ENCODE measurements at regions not wholly inside any gene's neighbourhood (a gene's known extent, or its start where the extent isn't known, plus 50 kb on each side); places are given as distances from the start of the nearest gene placed in this dataset.

GRCh38 chr5:145203193-145203592 lies 631.9 kb downstream of the PRELID2 start:
- Histone ChIP-seq H2AFZ (no peak overlapping the region), H3K4me1 (no peaks in the 10 kb centered on the region), H3K4me2 (ENCODE audit: low read length) (no peak overlapping the region)

GRCh38 chr5:145198525-145199260 lies 636.4 kb downstream of the PRELID2 start:
- H3K4me3 ChIP-seq (ENCODE audit: low read depth, low read length): no peak overlapping the region
- H3K79me2 ChIP-seq: no peaks in the 10 kb centered on the region
- no peaks in the 10 kb centered on the region for H3K36me3 ChIP-seq (ENCODE audit: control insufficient read depth, insufficient read depth, low read length)
- TF ChIP-seq, protein P1, sequence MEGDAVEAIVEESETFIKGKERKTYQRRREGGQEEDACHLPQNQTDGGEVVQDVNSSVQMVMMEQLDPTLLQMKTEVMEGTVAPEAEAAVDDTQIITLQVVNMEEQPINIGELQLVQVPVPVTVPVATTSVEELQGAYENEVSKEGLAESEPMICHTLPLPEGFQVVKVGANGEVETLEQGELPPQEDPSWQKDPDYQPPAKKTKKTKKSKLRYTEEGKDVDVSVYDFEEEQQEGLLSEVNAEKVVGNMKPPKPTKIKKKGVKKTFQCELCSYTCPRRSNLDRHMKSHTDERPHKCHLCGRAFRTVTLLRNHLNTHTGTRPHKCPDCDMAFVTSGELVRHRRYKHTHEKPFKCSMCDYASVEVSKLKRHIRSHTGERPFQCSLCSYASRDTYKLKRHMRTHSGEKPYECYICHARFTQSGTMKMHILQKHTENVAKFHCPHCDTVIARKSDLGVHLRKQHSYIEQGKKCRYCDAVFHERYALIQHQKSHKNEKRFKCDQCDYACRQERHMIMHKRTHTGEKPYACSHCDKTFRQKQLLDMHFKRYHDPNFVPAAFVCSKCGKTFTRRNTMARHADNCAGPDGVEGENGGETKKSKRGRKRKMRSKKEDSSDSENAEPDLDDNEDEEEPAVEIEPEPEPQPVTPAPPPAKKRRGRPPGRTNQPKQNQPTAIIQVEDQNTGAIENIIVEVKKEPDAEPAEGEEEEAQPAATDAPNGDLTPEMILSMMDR (IDR thresholded peaks at IDR 0.05): no peak
- no peak overlapping the region for H3K4me2 ChIP-seq (ENCODE audit: low read length)
- no peaks in the 10 kb centered on the region for H3K27me3 ChIP-seq (ENCODE audit: control insufficient read depth, insufficient read depth, low read length)
- no peak overlapping the region for H2AFZ ChIP-seq
- H3K9ac ChIP-seq: no peak overlapping the region
- H3K27ac ChIP-seq: no peak overlapping the region
- H3K4me1 ChIP-seq: no peaks in the 10 kb centered on the region
- H3K9me3 ChIP-seq (ENCODE audit: control insufficient read depth, low read length): no peaks in the 10 kb centered on the region

More at GRCh38 chr5:145203193-145203592, 631.9 kb downstream of the PRELID2 start:
- no peaks in the 10 kb centered on the region for H3K27me3 ChIP-seq (ENCODE audit: control insufficient read depth, insufficient read depth, low read length)
- no peaks in the 10 kb centered on the region for H3K9me3 ChIP-seq (ENCODE audit: control insufficient read depth, low read length)
- H3K4me3 ChIP-seq (ENCODE audit: low read depth, low read length): no peak overlapping the region
- no peak overlapping the region for H3K27ac ChIP-seq
- H3K79me2 ChIP-seq: no peaks in the 10 kb centered on the region
- H3K9ac ChIP-seq: no peak overlapping the region
- no peaks in the 10 kb centered on the region for H3K36me3 ChIP-seq (ENCODE audit: control insufficient read depth, insufficient read depth, low read length)
- TF ChIP-seq, protein P1 (IDR thresholded peaks at IDR 0.05): no peak

GRCh38 chr5:145189746-145190145 lies 645.4 kb downstream of the PRELID2 start:
- TF ChIP-seq, protein P1 (IDR thresholded peaks at IDR 0.05): no peak
- H2AFZ ChIP-seq: no peak overlapping the region

DNA sequence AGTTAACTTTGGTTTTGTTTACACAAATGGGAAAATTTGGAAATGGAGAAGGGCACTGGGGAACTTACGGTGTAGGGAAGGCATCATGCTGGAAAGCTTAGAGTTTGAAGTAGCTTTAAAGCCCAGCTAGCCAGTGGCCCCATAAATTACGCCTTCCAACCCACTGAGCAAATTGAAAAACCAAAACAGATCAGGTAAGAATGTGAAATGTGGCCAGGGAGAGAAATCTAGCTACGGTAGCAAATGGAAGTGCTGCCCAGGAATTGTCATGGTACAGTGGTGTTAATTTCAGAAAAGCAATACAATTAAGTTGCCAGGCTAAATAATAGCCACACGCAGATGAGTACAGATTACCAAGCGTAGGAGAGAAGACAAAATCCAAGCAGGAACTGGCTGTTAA lies 654.8 kb downstream of the PRELID2 start:
- no peak overlapping the region for H3K9ac ChIP-seq
- TF ChIP-seq, protein P1 (IDR thresholded peaks at IDR 0.05): no peak

More at GRCh38 chr5:145189746-145190145, 645.4 kb downstream of the PRELID2 start:
- no peaks in the 10 kb centered on the region for H3K79me2 ChIP-seq
- H3K9ac ChIP-seq: no peak overlapping the region
- no peaks in the 10 kb centered on the region for H3K36me3 ChIP-seq (ENCODE audit: control insufficient read depth, insufficient read depth, low read length)
- no peak overlapping the region for H3K4me2 ChIP-seq (ENCODE audit: low read length)
- H3K4me1 ChIP-seq: no peaks in the 10 kb centered on the region
- no peaks in the 10 kb centered on the region for H3K9me3 ChIP-seq (ENCODE audit: control insufficient read depth, low read length)
- no peak overlapping the region for H3K27ac ChIP-seq
- H3K27me3 ChIP-seq (ENCODE audit: control insufficient read depth, insufficient read depth, low read length): no peaks in the 10 kb centered on the region
- no peak overlapping the region for H3K4me3 ChIP-seq (ENCODE audit: low read depth, low read length)

More for the DNA sequence above, 654.8 kb downstream of the PRELID2 start:
- Histone ChIP-seq H3K9me3 (ENCODE audit: control insufficient read depth, low read length) (no peaks in the 10 kb centered on the region), H3K4me2 (ENCODE audit: low read length) (no peak overlapping the region), H2AFZ (no peak overlapping the region), H3K27ac (no peak overlapping the region), H3K4me1 (no peaks in the 10 kb centered on the region), H3K4me3 (ENCODE audit: low read depth, low read length) (no peak overlapping the region), H3K79me2 (no peaks in the 10 kb centered on the region), H3K36me3 (ENCODE audit: control insufficient read depth, insufficient read depth, low read length) (no peaks in the 10 kb centered on the region), H3K27me3 (ENCODE audit: control insufficient read depth, insufficient read depth, low read length) (no peaks in the 10 kb centered on the region)

Data from parathyroid adenoma (tissue), 2 donors.